ENCODE measurements at regions not wholly inside any gene's neighbourhood (a gene's known extent, or its start where the extent isn't known, plus 50 kb on each side); places are given as distances from the start of the nearest gene placed in this dataset.
A peak's percentile ranks its signal among the peaks of the same experiment; 100 is the strongest.

GRCh38 chr5:5950658-5951057 is 427.7 kb downstream of the MED10 start:
- H3K4me1 ChIP-seq (ENCODE audit: control insufficient read depth in 1 of 2, insufficient read depth in 2 of 2, low read length in 2 of 2) = no peaks in the 10 kb centered on the region
- H3K36me3 ChIP-seq (ENCODE audit: control insufficient read depth in 1 of 2, insufficient read depth in 2 of 2, low read length in 1 of 2) = no peaks in the 10 kb centered on the region
- no peak overlapping the region for H3K4me3 ChIP-seq (ENCODE audit: low read length in 2 of 2)
- DNase-seq (no peak), ATAC-seq (ENCODE audit: low FRiP score) (no peak)
- intact Hi-C loops (cut with DNase I) = no loop called here
- no peaks in the 10 kb centered on the region for H3K9me3 ChIP-seq (ENCODE audit: control insufficient read depth, low read length)
- no peak overlapping the region for H3K27ac ChIP-seq (ENCODE audit: low read depth in 1 of 2, low read length in 2 of 2)
- H3K27me3 ChIP-seq (ENCODE audit: control insufficient read depth in 1 of 2, insufficient read depth in 2 of 2, low read length in 1 of 2) = no peaks in the 10 kb centered on the region
- 69 to 71% methylated on average over 5 of the region's 5 CpGs for WGBS, 2 donors

DNA sequence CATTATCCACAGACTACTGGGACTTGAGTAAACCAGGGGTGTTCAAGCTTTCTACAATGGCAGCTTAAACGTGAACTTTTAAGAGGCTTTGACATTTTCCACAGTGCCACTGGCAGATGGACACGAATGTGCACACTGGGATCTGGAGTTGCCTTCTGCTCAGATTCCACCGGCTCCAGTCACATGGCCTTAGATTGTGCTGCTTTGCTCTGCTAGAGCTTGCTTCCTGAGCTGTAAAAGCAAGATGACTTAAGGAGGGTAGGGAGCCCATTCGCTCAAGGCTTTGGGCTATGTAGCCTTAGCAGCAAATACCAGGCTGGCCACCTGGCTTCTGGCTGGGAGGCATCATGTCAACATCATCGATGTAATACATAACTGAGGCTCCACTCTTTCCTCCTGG is 436.9 kb downstream of the MED10 start:
- DNase-seq = no peak
- no peaks in the 10 kb centered on the region for H3K9me3 ChIP-seq (ENCODE audit: control insufficient read depth, low read length)
- WGBS, 2 donors = 66 to 76% methylated on average over 5 of the region's 5 CpGs
- no peak for ATAC-seq (ENCODE audit: low FRiP score)
- intact Hi-C loops (cut with DNase I) = no loop called here
- no peak overlapping the region for H3K27ac ChIP-seq (ENCODE audit: low read depth in 1 of 2, low read length in 2 of 2)
- no peaks in the 10 kb centered on the region for H3K27me3 ChIP-seq (ENCODE audit: control insufficient read depth in 1 of 2, insufficient read depth in 2 of 2, low read length in 1 of 2)
- H3K4me1 ChIP-seq (ENCODE audit: control insufficient read depth in 1 of 2, insufficient read depth in 2 of 2, low read length in 2 of 2) = no peaks in the 10 kb centered on the region
- H3K36me3 ChIP-seq (ENCODE audit: control insufficient read depth in 1 of 2, insufficient read depth in 2 of 2, low read length in 1 of 2) = no peaks in the 10 kb centered on the region
- H3K4me3 ChIP-seq (ENCODE audit: low read length in 2 of 2) = no peak overlapping the region

DNA sequence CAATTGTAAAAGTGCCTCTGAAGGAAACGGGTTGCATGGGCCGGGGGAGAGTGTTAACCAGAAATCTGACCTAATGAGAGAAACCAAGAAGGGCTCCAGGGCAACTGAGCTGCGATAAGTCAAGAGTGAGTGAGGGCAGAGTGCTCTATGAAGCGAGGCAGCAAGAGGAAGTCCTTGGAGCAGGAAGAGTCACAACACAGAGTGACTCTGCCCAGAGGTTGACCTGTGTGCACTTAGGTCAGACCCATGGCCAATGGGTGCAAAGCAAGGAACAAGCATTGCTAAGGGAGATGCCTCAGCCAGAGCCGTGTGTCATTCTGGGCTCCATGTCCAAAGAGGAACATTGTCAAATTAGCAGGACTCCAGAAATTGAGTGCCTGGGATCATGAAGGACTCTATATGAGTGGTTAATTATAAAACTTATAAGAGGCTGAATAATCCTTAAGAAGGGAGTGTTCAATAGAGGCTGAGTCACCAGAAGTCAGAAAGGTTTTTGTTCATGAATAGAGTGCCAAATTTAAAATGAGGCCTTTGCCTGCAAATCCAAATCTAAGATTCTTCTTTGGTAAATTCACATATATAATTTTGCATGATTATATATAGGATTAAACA is 438.5 kb downstream of the MED10 start:
- Histone ChIP-seq H3K36me3 (ENCODE audit: control insufficient read depth in 1 of 2, insufficient read depth in 2 of 2, low read length in 1 of 2) (no peaks in the 10 kb centered on the region), H3K27me3 (ENCODE audit: control insufficient read depth in 1 of 2, insufficient read depth in 2 of 2, low read length in 1 of 2) (no peaks in the 10 kb centered on the region), H3K4me1 (ENCODE audit: control insufficient read depth in 1 of 2, insufficient read depth in 2 of 2, low read length in 2 of 2) (no peaks in the 10 kb centered on the region), H3K9me3 (ENCODE audit: control insufficient read depth, low read length) (no peaks in the 10 kb centered on the region), H3K27ac (ENCODE audit: low read depth in 1 of 2, low read length in 2 of 2) (no peak overlapping the region), H3K4me3 (ENCODE audit: low read length in 2 of 2) (no peak overlapping the region)
- WGBS, 2 donors = 87 to 88% methylated on average over 5 of the region's 5 CpGs
- ATAC-seq (ENCODE audit: low FRiP score) (peak; percentile 41), DNase-seq (no peak)
- intact Hi-C loops (cut with DNase I) = no loop called here

DNA sequence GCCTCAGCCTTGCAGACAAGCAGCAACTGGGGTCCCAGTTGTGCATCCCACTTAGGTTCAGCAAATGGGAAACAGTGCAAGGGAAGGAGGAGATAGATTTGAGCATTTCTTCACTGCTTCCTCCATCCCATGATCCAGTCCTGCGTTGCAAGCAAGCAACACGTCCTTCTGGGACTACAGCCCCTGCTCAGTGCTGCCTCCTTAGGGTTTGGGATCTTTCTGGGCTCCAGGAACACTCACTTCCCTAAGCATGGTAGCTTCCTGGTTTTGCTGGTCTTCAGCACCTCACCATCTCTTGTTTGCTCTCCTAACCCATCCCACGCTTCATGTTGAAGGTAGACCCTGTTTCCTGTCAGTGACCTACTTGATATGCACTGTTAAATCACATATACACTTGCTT is 444.7 kb downstream of the MED10 start:
- Histone ChIP-seq H3K36me3 (ENCODE audit: control insufficient read depth in 1 of 2, insufficient read depth in 2 of 2, low read length in 1 of 2) (no peaks in the 10 kb centered on the region), H3K27me3 (ENCODE audit: control insufficient read depth in 1 of 2, insufficient read depth in 2 of 2, low read length in 1 of 2) (peaks cover 0 to 2% of the 10 kb centered on the region in 2 donors), H3K4me1 (ENCODE audit: control insufficient read depth in 1 of 2, insufficient read depth in 2 of 2, low read length in 2 of 2) (no peaks in the 10 kb centered on the region), H3K27ac (ENCODE audit: low read depth in 1 of 2, low read length in 2 of 2) (no peak overlapping the region), H3K9me3 (ENCODE audit: control insufficient read depth, low read length) (no peaks in the 10 kb centered on the region), H3K4me3 (ENCODE audit: low read length in 2 of 2) (no peak overlapping the region)
- no peak for ATAC-seq (ENCODE audit: low FRiP score)
- 80 to 86% methylated on average over 3 of the region's 3 CpGs for WGBS, 2 donors
- intact Hi-C loops (cut with DNase I) = no loop called here
- no peak for DNase-seq

- Histone ChIP-seq H3K27ac (ENCODE audit: low read depth in 1 of 2, low read length in 2 of 2) (no peak overlapping the region), H3K9me3 (ENCODE audit: control insufficient read depth, low read length) (no peaks in the 10 kb centered on the region), H3K4me3 (ENCODE audit: low read length in 2 of 2) (no peak overlapping the region), H3K36me3 (ENCODE audit: control insufficient read depth in 1 of 2, insufficient read depth in 2 of 2, low read length in 1 of 2) (no peaks in the 10 kb centered on the region), H3K27me3 (ENCODE audit: control insufficient read depth in 1 of 2, insufficient read depth in 2 of 2, low read length in 1 of 2) (peaks cover 0 to 2% of the 10 kb centered on the region in 2 donors), H3K4me1 (ENCODE audit: control insufficient read depth in 1 of 2, insufficient read depth in 2 of 2, low read length in 2 of 2) (no peaks in the 10 kb centered on the region)
- ATAC-seq (ENCODE audit: low FRiP score) (no peak), DNase-seq (no peak)
- intact Hi-C loops (cut with DNase I) = no loop called here
- WGBS, 2 donors = 87 to 90% methylated on average over 5 of the region's 5 CpGs
These were observed 445.5 kb downstream of the MED10 start for GRCh38 chr5:5932824-5933223.

- intact Hi-C loops (cut with DNase I) = no loop called here
- no peaks in the 10 kb centered on the region for H3K4me1 ChIP-seq (ENCODE audit: control insufficient read depth in 1 of 2, insufficient read depth in 2 of 2, low read length in 2 of 2)
- 83 to 90% methylated on average over 2 of the region's 2 CpGs for WGBS, 2 donors
- no peak overlapping the region for H3K4me3 ChIP-seq (ENCODE audit: low read length in 2 of 2)
- H3K36me3 ChIP-seq (ENCODE audit: control insufficient read depth in 1 of 2, insufficient read depth in 2 of 2, low read length in 1 of 2) = no peaks in the 10 kb centered on the region
- no peaks in the 10 kb centered on the region for H3K9me3 ChIP-seq (ENCODE audit: control insufficient read depth, low read length)
- peaks cover 0 to 2% of the 10 kb centered on the region in 2 donors for H3K27me3 ChIP-seq (ENCODE audit: control insufficient read depth in 1 of 2, insufficient read depth in 2 of 2, low read length in 1 of 2)
- ATAC-seq (ENCODE audit: low FRiP score) (no peak), DNase-seq (no peak)
- no peak overlapping the region for H3K27ac ChIP-seq (ENCODE audit: low read depth in 1 of 2, low read length in 2 of 2)
These were observed 447.8 kb downstream of the MED10 start for GRCh38 chr5:5930561-5930960.

GRCh38 chr5:5929291-5930020 is 448.9 kb downstream of the MED10 start:
- Histone ChIP-seq H3K27me3 (ENCODE audit: control insufficient read depth in 1 of 2, insufficient read depth in 2 of 2, low read length in 1 of 2) (peaks cover 0 to 2% of the 10 kb centered on the region in 2 donors), H3K4me1 (ENCODE audit: control insufficient read depth in 1 of 2, insufficient read depth in 2 of 2, low read length in 2 of 2) (no peaks in the 10 kb centered on the region), H3K27ac (ENCODE audit: low read depth in 1 of 2, low read length in 2 of 2) (no peak overlapping the region), H3K4me3 (ENCODE audit: low read length in 2 of 2) (no peak overlapping the region), H3K9me3 (ENCODE audit: control insufficient read depth, low read length) (no peaks in the 10 kb centered on the region), H3K36me3 (ENCODE audit: control insufficient read depth in 1 of 2, insufficient read depth in 2 of 2, low read length in 1 of 2) (no peaks in the 10 kb centered on the region)
- ATAC-seq (ENCODE audit: low FRiP score) (no peak), DNase-seq (no peak)
- WGBS, 2 donors = 56 to 59% methylated on average over 7 of the region's 7 CpGs
- intact Hi-C loops (cut with DNase I) = no loop called here

GRCh38 chr5:5925191-5925590 is 453.2 kb downstream of the MED10 start:
- Histone ChIP-seq H3K4me1 (ENCODE audit: control insufficient read depth in 1 of 2, insufficient read depth in 2 of 2, low read length in 2 of 2) (no peaks in the 10 kb centered on the region), H3K9me3 (ENCODE audit: control insufficient read depth, low read length) (no peaks in the 10 kb centered on the region), H3K27me3 (ENCODE audit: control insufficient read depth in 1 of 2, insufficient read depth in 2 of 2, low read length in 1 of 2) (no peaks in the 10 kb centered on the region), H3K36me3 (ENCODE audit: control insufficient read depth in 1 of 2, insufficient read depth in 2 of 2, low read length in 1 of 2) (no peaks in the 10 kb centered on the region), H3K27ac (ENCODE audit: low read depth in 1 of 2, low read length in 2 of 2) (no peak overlapping the region), H3K4me3 (ENCODE audit: low read length in 2 of 2) (no peak overlapping the region)
- no peak for DNase-seq
- 83 to 89% methylated on average over 7 of the region's 7 CpGs for WGBS, 2 donors
- ATAC-seq (ENCODE audit: low FRiP score) = no peak
- intact Hi-C loops (cut with DNase I) = no loop called here

- no peaks in the 10 kb centered on the region for H3K9me3 ChIP-seq (ENCODE audit: control insufficient read depth, low read length)
- no peaks in the 10 kb centered on the region for H3K27me3 ChIP-seq (ENCODE audit: control insufficient read depth in 1 of 2, insufficient read depth in 2 of 2, low read length in 1 of 2)
- H3K4me1 ChIP-seq (ENCODE audit: control insufficient read depth in 1 of 2, insufficient read depth in 2 of 2, low read length in 2 of 2) = no peaks in the 10 kb centered on the region
- intact Hi-C loops (cut with DNase I) = no loop called here
- H3K36me3 ChIP-seq (ENCODE audit: control insufficient read depth in 1 of 2, insufficient read depth in 2 of 2, low read length in 1 of 2) = no peaks in the 10 kb centered on the region
- no peak overlapping the region for H3K27ac ChIP-seq (ENCODE audit: low read depth in 1 of 2, low read length in 2 of 2)
- ATAC-seq (ENCODE audit: low FRiP score) (no peak), DNase-seq (no peak)
- no peak overlapping the region for H3K4me3 ChIP-seq (ENCODE audit: low read length in 2 of 2)
- WGBS, 2 donors = 41 to 58% methylated on average over 2 of the region's 2 CpGs
These were observed 458.9 kb downstream of the MED10 start for GRCh38 chr5:5919411-5919810.

Measured in aorta (tissue), 5 donors.